GM18870 (cell line): ENCODE measurements at regions not wholly inside any gene's neighbourhood (a gene's known extent, or its start where the extent isn't known, plus 50 kb on each side); places are given as distances from the start of the nearest gene placed in this dataset.

Experiments used
- ATAC-seq: cut with Tn5 transposase; IDR thresholded peaks from one replicate; pipeline ENCODE4 v1.9.1; 2021; ENCODE audit warnings: moderate library complexity; ENCODE audit not compliant: unreplicated experiment

DNA sequence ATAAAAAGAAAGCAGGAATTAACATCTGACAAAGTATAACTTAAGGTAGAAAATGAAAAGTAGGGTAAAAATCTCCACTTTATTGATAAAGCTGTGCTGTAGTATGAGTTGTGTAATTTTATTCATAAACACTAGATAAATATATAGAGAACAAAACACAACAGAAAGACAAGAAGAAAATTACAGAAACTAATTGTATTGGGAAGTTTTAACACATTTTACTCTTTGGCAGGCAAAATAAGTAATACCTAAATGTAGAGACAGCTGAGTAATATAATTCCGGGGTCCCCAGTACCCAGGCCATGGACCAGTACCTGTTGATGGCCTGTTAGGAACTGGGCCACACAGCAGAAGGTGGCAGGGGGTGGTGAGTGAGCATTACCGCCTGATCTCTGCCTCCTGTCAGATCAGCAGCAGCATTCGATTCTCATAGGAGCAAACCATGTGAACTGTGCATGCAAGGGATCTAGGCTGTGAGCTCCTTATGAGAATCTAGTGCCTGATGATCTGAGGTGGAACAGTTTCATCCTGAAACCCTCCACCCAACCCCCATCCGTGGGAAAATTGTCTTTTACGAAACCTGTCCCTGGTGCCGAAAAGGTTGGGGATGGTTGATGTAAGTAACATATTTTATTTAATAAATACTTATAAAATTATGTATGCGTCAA lies 84.4 kb upstream of the ETV6 start:
- ATAC-seq, result no peak

DNA sequence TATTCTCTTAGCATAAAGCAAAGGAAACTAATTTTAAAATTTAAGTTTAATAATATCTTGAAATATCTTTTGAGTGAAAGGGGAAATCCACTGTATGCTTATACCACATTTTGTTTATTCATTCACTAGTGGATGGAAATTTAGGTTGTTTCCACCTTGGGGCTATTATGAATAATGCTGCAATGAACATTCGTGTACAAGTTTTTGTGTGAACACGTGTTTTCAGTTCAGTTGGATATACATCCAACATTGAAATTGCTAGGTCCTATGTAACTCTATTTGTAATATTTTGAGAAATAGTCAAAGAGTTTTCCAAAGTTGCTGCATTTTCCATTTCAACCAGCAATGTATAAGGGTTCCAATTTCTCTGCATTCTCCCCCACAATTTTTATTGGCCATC lies 83.7 kb upstream of the ETV6 start:
- no peak for ATAC-seq

DNA sequence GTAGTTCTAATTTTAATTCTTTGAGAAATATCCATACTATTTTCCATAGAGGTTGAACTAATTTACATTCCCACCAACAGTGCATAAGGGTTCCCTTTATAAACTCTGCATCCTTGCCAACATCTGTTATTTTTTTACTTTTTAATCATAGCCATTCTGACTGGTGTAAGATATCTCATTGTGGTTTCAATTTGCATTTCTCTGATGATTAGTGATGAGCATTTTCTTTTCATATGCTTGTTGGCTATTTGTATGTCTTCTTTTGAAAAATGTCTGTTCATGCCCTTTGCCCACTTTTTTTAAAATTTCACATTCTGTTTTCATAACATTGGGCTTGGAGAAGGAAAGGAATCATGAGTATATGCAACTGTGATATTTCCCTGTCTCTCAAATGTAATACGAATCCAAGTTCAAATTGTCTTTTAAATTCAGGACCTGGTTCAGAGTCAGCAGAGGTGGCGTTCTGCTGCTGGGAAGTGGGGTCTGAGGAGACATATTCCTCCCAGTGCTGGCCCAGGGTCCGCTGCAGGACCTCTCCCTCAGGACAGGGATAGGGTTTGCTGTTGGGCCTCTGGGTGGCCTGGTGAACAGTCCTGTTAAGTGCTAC lies 81.2 kb upstream of the ETV6 start:
- no peak for ATAC-seq

DNA sequence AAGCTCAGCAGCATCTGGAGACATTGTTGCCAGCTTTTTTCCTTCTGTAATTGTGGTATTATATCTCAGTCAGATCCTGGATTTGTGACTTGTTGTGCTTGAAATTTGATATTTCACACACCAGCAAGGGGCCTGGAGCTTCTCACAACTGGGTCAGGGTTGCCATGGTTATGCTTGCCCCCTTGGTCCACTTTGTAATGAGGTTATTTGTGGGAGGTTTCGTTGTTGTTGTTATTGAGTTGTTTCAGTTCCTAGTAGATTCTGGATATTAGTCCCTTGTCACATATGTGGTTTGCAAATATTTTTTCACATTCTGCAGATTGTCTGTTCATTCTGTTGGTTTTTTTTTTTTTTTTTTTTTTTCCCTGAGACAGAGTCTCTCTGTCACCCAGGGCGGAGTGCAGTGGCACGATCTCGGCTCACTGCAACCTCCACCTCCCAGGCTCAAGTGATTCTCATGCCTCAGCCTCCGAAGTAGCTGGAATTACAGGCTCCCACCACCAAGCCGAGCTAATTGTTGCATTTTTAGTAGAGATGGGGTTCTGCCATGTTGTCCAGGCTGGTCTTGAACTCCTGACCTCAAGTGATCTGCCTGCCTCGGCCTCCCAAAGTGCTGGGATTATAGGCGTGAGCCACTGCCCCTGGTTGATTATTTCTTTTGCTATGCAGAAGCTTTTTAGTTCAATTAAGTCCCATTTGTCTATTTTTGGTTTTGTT lies 80.6 kb upstream of the ETV6 start:
- peak; percentile 92 for ATAC-seq

DNA sequence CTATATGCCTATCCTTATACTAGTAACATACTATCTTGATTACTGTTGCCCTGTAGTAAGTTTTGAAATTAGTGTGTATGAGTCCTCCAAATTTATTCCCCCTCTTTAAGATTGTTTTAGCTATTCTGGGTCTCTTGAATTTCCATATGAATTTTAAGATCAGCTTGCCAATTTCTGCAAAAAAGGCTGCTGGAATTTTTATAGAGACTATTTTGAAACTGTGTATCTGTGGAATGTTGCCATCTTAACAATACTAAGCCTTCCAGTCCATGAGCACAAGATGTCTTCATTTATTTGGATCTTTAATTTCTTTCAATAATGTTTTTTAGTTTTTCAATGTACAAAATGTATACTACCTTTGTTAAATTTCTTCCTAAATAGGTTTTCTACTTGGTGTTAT lies 79.8 kb upstream of the ETV6 start:
- ATAC-seq, result no peak

DNA sequence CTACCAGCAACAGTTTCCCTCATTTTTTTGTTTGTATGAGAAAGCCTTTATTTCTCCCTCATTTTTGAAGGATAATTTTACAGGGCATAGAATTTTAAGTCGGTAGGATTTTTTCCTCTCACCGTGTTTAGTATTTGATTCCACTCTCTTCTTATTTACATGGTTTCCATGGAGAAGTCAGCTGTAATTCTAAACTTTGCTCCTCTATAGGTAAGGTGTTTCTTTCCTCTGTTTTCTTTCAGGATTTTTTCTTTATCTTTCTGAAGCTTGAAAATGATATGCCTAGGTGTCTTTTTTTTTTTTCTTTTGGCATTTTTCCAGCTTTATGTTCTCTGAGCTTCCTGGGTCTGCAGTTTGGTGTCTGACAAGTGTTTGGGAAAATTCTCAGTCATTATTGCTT lies 75.6 kb upstream of the ETV6 start:
- ATAC-seq, result no peak

DNA sequence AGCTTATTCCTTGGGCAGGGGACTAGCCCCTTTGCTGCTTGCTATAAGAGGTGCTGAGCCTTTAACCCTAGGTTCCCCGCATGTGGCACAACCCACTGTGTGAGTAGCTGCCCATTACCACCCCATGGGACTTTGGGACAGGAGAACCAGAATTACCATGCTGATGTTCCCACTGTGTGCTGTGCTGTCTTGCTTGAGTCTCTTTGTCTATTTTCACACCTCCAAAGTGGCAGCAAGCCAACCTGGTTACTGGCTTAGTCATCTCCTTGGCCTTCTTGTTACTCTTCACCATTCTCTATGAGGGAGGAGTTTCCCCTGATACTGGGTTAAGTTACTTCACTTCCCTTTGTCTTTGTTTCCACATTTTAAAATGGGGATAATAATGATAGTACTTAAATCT lies 73.4 kb upstream of the ETV6 start:
- ATAC-seq, result no peak

DNA sequence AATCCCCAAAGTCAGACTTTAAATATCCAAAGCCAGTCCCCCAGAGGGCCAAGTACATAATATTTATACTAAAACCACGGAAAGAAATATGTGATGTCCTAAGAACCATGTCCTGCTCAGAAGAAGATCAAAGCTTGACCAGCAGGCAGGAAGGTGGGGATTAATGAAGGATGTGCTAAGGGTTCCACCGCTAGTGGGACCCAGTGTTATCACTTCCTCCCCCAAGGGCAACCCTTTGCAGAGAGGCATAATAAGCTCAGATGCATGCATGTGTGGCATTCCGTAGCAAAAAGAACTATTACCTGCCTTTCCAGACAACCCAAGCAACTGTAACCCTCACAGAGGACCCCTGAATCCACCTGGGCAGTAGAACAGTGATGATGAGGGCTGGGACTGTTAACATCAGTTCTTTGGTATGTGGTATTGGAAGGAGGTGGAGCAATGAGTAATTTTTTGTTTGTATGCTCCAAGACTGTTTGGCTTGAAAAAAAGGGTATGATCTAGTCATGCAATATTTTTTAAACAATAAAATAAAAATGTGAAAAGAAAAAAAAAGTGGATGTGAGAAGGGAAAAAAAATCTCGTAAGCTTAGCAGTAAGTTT lies 71.7 kb upstream of the ETV6 start:
- ATAC-seq, result no peak

DNA sequence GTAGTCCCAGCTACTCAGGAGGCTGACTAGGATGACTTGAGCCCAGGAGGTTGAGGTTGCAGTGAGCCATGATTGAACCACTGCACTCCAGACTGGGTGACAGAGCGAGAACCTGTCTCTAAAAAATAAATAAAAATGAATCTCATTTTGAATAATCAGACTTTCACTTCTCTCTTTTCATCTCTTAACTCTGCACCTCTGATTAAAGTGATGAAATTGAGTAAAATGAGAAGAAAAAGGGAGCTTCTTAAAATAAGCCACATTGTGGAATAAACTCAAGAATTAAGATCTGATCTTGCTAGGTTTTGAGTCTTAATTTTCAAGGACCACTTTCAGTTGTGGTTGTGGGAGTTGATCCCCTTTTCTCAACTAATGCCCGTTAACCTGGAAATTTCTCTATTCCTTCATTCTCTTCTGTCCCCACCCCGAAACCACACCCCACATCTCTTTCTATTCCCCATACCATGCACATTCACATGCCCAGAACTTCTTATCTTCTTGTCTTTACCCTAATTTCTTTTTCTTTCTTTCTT lies 70.9 kb upstream of the ETV6 start:
- ATAC-seq, result peak; percentile 79

DNA sequence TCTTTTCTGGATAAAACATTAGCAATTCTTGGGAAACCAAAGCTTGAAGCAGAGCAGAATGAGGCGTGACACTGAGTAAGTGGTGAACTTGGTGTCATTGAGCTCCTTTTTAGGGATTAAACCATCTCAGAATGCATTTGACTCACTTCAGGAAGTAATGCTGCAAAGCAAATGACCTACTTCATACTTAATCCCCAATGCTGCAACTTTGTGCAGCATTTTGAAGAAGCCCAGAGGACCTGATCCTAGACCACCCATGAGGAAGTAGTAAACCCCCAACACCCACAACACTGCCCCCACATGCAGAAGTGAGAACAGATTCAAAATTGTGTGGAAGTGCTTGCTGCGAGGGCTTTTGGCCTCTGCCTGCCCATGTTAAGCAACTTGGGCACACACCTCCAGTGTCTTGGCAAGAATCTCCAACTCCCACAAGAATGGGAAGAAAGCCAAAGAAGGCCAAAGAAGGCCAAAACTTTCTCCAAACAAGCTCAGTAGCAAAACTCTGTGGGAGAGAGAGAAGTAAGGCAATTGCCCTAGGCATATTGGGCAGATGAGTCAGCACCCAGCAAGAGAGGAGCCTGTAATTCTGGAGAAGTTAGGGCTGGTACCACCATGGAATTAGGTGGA lies 69.2 kb upstream of the ETV6 start:
- ATAC-seq, result no peak

DNA sequence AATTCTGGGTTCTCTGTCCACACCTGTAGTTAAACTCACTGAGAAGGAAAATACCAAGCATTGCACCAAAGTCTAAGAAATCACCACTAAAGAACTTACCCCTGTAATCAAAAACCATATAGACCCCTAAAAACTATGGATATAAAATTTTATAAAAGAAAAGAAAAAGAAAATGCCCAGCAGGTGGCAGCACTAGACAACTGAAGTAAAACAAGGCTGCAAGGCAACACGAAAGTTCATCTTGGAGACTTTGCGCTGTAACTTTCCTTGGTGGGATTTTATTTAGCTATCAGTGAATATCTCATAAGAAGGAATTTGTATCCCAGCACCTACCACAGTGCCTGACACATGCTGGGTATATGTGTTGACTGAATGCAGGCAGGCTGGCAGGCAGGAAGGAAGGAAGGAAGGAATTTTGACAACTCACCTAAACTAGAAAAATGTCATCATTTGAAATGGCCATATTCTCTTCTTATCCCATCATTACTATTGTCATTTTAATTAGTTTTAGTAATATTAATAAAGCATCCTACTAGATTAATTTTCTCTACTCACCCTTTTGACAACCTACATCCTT lies 68.2 kb upstream of the ETV6 start:
- ATAC-seq, result no peak

DNA sequence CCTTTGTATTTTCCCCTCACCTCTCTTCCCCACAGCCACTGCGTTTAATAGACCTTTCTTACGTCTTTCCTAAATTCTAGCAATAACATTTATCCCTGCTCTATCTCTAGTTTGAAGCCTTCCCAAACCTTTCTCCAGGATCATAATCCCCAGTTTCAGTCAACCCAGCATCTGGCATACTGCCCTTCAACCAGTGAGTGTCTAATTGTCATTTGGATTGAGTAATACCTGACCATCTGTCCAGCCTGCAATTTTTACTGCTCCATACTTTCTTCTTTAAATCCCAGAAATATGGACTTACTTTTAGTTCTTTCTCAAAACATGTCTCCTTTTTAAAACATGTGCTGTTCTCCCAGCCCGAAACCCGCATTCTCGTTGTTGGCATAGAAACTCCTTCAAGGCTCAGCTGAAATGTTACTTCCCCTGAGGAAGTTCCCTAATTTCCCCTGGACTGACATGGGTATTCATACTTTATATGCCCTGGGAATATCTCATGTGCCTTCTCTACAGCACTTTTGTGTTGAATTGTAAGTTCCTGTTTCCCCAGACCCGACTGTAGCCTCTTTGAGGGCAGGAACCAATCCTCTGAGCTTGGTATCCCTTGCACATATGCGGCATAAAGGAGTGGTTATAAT lies 65.1 kb upstream of the ETV6 start:
- ATAC-seq, result no peak

DNA sequence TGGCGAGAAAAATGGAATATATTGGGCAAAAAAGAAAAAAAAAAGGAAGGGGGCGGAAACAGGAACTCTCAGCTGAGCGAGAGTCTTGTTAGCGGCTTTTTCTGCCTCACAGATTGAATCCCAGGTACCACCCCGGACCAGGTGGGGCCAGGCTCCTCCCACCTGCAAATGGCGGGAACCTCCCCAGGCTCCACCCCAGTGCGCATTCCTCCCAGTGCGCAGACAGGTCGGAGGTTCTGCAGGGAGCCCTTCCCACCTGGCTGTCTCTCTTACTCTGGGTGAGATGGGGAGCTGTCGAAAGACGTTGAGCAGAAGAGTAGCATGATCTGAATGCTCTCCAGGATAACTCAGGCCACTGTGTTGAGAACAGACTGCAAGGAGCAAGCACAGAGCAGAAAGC lies 57.0 kb upstream of the ETV6 start:
- ATAC-seq, result no peak

DNA sequence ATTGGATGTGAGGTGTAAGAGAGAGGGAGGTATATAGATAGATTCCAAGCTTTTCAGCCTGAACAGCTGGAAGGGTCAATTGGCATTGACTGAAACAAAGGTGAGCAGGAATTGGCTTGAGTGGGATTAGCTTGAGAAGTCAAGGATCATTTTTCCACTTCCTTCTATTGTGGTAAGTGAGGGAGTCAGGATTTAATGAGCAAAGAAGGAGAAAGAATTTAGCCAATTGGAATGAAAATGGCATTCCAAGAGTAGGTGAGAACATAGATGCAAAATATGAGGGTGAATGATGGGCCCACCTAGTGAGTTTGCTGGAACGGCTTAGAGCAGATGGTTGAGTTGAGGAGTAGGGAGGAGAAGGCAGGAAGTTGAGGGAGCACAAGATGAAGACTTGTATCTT lies 56.5 kb upstream of the ETV6 start:
- ATAC-seq, result no peak

DNA sequence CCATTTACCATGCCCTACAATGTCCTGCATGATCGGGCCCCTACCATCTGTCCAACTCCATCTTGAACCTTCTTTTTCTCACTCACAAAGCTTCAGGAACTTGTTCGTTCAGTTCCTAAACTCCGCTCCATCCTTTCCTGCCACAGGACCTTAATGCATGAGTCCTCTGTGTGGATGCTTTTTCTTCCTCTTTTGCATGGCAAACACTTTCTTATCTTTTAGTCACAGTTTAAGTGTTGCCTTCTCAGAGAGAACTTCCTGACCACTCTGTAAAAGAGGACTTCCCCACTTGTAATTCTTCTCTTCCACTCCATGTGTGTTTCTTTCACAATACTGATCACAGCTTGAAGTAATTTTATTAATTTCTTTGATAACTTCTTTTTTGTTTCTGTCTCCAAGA lies 54.4 kb upstream of the ETV6 start:
- no peak for ATAC-seq

DNA sequence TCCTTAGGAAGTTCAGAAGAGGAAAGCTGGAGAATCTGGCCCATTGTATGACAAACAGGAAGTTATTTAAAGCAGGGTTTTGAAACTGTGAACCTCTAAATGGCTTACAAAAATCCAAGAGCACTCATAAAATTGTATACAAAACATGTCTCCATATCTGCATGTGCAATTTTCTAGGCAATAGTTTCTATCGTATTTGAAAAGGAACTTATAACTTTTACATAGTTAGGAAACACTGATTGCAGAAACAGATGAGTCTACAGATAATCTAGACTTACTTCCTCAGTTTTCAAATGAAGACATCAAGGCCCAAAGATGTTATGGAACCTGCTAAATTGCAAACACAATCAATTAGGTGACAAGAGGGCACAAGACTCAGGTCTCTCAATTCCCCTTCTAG lies 53.3 kb upstream of the ETV6 start:
- ATAC-seq, result no peak

DNA sequence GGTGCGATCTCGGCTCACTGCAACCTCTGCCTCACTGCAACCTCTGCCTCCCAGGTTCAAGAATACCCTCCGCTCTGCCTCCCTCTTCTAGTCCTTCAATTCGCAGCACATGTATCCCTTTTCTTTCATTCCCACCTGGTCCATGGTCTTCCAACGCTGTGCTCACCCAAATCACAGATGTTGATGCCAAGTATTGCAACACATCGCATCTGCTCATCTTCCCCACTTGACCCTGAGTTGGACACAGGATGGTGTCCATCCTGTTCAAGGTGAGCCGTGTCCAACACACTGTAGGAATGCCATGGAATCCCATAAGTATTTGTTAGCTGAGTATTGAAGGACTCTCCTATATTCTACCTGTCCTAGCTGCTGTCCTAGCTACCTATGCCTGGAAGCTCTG lies 50.6 kb upstream of the ETV6 start:
- no peak for ATAC-seq
